CD4-positive, alpha-beta T cell (primary cell): ENCODE measurements at regions not wholly inside any gene's neighbourhood (a gene's known extent, or its start where the extent isn't known, plus 50 kb on each side); places are given as distances from the start of the nearest gene placed in this dataset.

Experiments used
- ATAC-seq: fragments of 200-7000 bp; cut with Tn5 transposase; one replicate; pipeline ENCODE4 v1.10.0; 2022; ENCODE audit warnings: mild to moderate bottlenecking; ENCODE audit not compliant: poor library complexity
- CTCF ChIA-PET: fragments of 350-600 bp; sonication (Branson Sonifier 250); formaldehyde crosslinking; loops from one replicate; lab custom pipeline; 2021; ENCODE audit warnings: antibody characterized with exemption, inconsistent platforms; lab: Charles Lee
- POLR2A ChIA-PET: fragments of 350-600 bp; sonication (Branson Sonifier 250); formaldehyde crosslinking; loops from one replicate; lab custom pipeline; 2021; ENCODE audit warnings: antibody characterized with exemption, inconsistent platforms; lab: Charles Lee
- DNase-seq, 14 experiments: peaks; one replicate each; pipeline ENCODE4 v3.0.0-alpha.2; 2013 to 2020; ENCODE audit warnings: mixed read lengths in 2 of 14
- H3K27ac ChIP-seq, 2 donors: one replicate each; pipeline versions ENCODE4 v1.5.1 to v1.7.0; 2013; ENCODE audit warnings: low read length in 2 of 2, low read depth in 1 of 2, mild to moderate bottlenecking in 1 of 2
- H3K27me3 ChIP-seq, 2 experiments: 1 replicate in 1 of 2; 2 replicates in 1 of 2; pipeline versions ENCODE4 v1.6.1 to v1.7.0; 2013; ENCODE audit warnings: low read length in 2 of 2, control low read depth in 1 of 2, mild to moderate bottlenecking in 1 of 2, moderate library complexity in 1 of 2; ENCODE audit not compliant: insufficient read depth in 2 of 2, control insufficient read depth in 1 of 2
- H3K36me3 ChIP-seq: one replicate; pipeline ENCODE4 v1.6.1; 2013; ENCODE audit warnings: low read length, control low read depth; ENCODE audit not compliant: insufficient read depth
- H3K4me1 ChIP-seq: one replicate; pipeline ENCODE4 v1.6.1; 2013; ENCODE audit warnings: low read length, control low read depth; ENCODE audit not compliant: insufficient read depth
- H3K4me3 ChIP-seq: one replicate; pipeline ENCODE4 v1.5.1; 2013; ENCODE audit warnings: mild to moderate bottlenecking, low read length, moderate library complexity
- H3K9me3 ChIP-seq, 2 experiments: 1 replicate in 1 of 2; 2 replicates in 1 of 2; pipeline versions ENCODE4 v1.6.1 to v1.7.0; 2013; ENCODE audit warnings: low read length in 2 of 2, mild to moderate bottlenecking in 2 of 2, control low read depth in 1 of 2, moderate library complexity in 1 of 2; ENCODE audit not compliant: control insufficient read depth in 1 of 2, insufficient read depth in 1 of 2
- H3K27ac Mint-ChIP-seq: one replicate; pipeline ENCODE4 v1.8.0; 2020; ENCODE audit warnings: mixed read lengths
- H3K27me3 Mint-ChIP-seq: one replicate; pipeline ENCODE4 v1.8.0; 2021; ENCODE audit warnings: mixed read lengths
- H3K36me3 Mint-ChIP-seq: one replicate; pipeline ENCODE4 v1.8.0; 2021; ENCODE audit warnings: low read depth, mixed read lengths
- H3K4me1 Mint-ChIP-seq: one replicate; pipeline ENCODE4 v1.8.0; 2021; ENCODE audit warnings: low read depth, mixed read lengths
- H3K4me3 Mint-ChIP-seq: one replicate; pipeline ENCODE4 v1.8.0; 2020; ENCODE audit warnings: mild to moderate bottlenecking, mixed read lengths
- H3K9me3 Mint-ChIP-seq: one replicate; pipeline ENCODE4 v1.8.0; 2020; ENCODE audit warnings: mixed read lengths
- intact Hi-C, 2 experiments: fragments of 100-400 bp; cut with DNase I in 1 of 2; cut with micrococcal nuclease in 1 of 2; formaldehyde crosslinking; loops; one replicate each; pipeline versions ENCODE4 v1.15.1 to v1.9.0; 2023 to 2025; cut with DNase I, micrococcal nuclease
- TF ChIP-seq, protein P1 (sequence below): fragments of 200-600 bp; IDR thresholded peaks from one replicate; pipeline ENCODE4 v1.8.0; 2022; ENCODE audit warnings: antibody characterized with exemption, mild to moderate bottlenecking

DNA sequence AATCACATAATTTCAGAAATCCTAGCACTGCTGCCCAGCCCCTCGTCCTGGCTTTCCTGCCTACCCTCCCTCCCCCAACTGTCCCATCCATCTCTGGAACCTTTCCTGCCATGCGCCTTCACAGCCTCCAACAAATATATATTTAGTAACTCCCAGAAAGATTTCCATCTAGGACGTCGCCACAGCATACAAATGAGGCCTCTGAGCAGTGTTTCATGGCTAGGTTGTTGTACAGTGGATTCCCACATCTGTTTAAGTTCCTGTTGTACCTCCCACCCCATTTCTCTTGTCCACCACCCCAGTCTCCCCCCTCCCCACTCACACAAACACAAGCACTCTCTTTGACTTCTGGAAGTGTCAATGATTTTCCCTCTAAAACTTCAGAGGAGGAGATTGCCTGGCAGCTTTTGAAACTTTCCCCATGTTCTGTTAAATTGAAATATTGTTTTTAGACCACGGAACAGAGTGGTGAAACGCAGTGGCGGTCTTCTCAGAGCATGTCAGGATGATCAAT, 280.3 kb upstream of the RORA start:
- no peak overlapping the region for H3K4me3 Mint-ChIP-seq
- peaks cover 40% of the 10 kb centered on the region for H3K27me3 Mint-ChIP-seq
- H3K27me3 ChIP-seq: peaks cover 0 to 2% of the 10 kb centered on the region in 2 experiments
- intact Hi-C loops: no loop called here
- CTCF ChIA-PET: no interaction called here
- H3K4me1 Mint-ChIP-seq: no peaks in the 10 kb centered on the region
- no peaks in the 10 kb centered on the region for H3K36me3 ChIP-seq
- TF ChIP-seq, protein P1, sequence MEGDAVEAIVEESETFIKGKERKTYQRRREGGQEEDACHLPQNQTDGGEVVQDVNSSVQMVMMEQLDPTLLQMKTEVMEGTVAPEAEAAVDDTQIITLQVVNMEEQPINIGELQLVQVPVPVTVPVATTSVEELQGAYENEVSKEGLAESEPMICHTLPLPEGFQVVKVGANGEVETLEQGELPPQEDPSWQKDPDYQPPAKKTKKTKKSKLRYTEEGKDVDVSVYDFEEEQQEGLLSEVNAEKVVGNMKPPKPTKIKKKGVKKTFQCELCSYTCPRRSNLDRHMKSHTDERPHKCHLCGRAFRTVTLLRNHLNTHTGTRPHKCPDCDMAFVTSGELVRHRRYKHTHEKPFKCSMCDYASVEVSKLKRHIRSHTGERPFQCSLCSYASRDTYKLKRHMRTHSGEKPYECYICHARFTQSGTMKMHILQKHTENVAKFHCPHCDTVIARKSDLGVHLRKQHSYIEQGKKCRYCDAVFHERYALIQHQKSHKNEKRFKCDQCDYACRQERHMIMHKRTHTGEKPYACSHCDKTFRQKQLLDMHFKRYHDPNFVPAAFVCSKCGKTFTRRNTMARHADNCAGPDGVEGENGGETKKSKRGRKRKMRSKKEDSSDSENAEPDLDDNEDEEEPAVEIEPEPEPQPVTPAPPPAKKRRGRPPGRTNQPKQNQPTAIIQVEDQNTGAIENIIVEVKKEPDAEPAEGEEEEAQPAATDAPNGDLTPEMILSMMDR: no peak
- no peaks in the 10 kb centered on the region for H3K36me3 Mint-ChIP-seq
- H3K27ac Mint-ChIP-seq: no peak overlapping the region
- H3K9me3 ChIP-seq: no peaks in the 10 kb centered on the region
- no peaks in the 10 kb centered on the region for H3K4me1 ChIP-seq
- DNase-seq (no peak), ATAC-seq (no peak)
- no peaks in the 10 kb centered on the region for H3K9me3 Mint-ChIP-seq
- H3K4me3 ChIP-seq: no peak overlapping the region
- POLR2A ChIA-PET: no interaction called here
- H3K27ac ChIP-seq: no peak overlapping the region

DNA sequence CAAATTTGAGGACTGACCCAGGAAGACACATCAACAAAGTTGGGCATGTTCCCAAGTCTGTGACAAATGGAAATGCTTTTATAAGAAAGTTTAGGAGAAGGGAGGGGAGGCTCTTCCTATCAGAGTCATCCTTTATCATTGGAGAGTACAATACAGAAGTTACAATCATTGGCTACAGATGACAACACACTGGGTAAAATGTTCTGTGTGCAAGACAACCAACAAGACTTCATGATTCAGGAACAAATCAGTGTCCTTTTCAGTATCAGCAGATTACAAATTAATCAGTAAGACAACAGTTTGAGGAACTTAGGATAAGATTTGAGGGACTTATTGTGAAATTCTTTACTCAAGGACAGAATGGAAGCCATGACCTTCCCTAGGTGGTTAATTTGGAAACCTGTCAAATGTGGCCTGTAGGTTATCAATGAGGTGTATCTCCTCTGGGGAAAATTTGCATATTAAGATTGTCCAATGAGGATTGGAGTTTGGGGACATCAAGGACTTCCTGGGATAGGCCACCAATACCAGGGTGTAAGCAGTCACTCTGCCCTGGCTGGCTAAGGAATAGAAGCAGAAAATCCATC, 274.4 kb upstream of the RORA start:
- Histone ChIP-seq H3K4me3 (no peak overlapping the region), H3K4me1 (no peaks in the 10 kb centered on the region), H3K9me3 (no peaks in the 10 kb centered on the region), H3K27ac (no peak overlapping the region), H3K27me3 (peaks cover 6 to 8% of the 10 kb centered on the region in 2 experiments), H3K36me3 (no peaks in the 10 kb centered on the region)
- peaks cover 40% of the 10 kb centered on the region for H3K27me3 Mint-ChIP-seq
- POLR2A ChIA-PET: no interaction called here
- no peaks in the 10 kb centered on the region for H3K9me3 Mint-ChIP-seq
- no peak overlapping the region for H3K4me3 Mint-ChIP-seq
- no peaks in the 10 kb centered on the region for H3K36me3 Mint-ChIP-seq
- CTCF ChIA-PET: no interaction called here
- ATAC-seq (no peak), DNase-seq (no peak)
- intact Hi-C loops: no loop called here
- H3K27ac Mint-ChIP-seq: no peak overlapping the region
- TF ChIP-seq, protein P1: no peak
- no peaks in the 10 kb centered on the region for H3K4me1 Mint-ChIP-seq

DNA sequence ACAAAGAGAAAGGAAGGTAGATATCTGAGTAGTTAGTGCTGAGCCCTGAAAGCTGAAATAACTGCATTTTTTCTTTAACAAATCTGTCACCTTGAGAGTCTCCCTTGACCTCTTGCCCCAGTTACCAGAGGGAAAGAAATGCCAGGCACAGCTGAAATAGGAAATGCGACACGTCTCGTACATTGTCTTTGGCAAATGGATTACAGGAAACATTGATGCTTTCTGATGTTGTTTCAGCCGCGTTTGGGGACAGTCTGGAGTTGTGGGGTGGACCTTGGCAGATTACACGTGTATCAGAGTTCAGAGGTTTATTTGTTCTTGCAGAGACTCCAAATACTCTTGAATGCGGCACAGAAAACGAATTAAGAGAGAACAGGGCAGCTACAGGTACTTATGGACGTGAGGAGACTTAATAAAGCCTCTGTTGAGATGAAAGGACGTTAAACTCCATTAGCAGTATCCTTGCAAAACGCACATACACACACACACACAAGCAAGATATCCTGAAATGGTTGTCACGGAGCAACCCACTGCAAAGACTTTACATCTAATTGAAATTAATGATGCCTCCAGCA, 272.8 kb upstream of the RORA start:
- no peak overlapping the region for H3K27ac ChIP-seq
- peaks cover 6 to 8% of the 10 kb centered on the region in 2 experiments for H3K27me3 ChIP-seq
- CTCF ChIA-PET: no interaction called here
- Mint-ChIP-seq H3K27me3 (peaks cover 41% of the 10 kb centered on the region), H3K4me1 (no peaks in the 10 kb centered on the region), H3K9me3 (no peaks in the 10 kb centered on the region), H3K27ac (no peak overlapping the region), H3K4me3 (no peak overlapping the region), H3K36me3 (no peaks in the 10 kb centered on the region)
- intact Hi-C loops: no loop called here
- TF ChIP-seq, protein P1: no peak
- DNase-seq (no peak), ATAC-seq (no peak)
- POLR2A ChIA-PET: no interaction called here
- H3K4me3 ChIP-seq: no peak overlapping the region
- H3K36me3 ChIP-seq: no peaks in the 10 kb centered on the region
- H3K4me1 ChIP-seq: no peaks in the 10 kb centered on the region
- no peaks in the 10 kb centered on the region for H3K9me3 ChIP-seq
